ENCODE measurements at regions not wholly inside any gene's neighbourhood (a gene's known extent, or its start where the extent isn't known, plus 50 kb on each side); places are given as distances from the start of the nearest gene placed in this dataset.

DNA sequence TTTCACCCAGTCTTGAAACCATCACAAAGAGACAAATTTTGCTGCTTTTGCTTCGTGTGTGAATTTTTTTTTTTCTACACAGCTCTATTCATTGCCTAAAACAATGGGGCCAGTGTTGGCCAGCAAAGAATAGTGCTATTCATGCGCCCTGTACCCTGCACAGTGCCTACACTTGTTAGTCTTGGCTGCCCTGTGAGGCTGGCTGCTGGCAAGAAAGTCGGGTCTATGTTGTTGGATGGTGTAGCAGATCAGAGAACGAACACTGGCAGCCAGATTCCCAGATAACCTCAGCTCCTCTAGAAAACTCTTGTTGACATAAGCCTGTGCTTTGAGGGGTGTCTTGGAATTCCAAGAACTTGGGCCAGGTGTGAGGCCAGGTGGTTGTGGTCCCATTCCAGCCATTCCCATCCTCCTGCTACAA lies 455.7 kb upstream of the TCF4 start:
- no peaks in the 10 kb centered on the region for H3K9me3 ChIP-seq (ENCODE audit: control insufficient read depth, insufficient read depth, low read depth, low read length)
- ChIA-PET POLR2A (no interaction called here), CTCF (no interaction called here)
- no peak overlapping the region for H3K4me3 ChIP-seq (ENCODE audit: low read depth, low read length)
- TF ChIP-seq ZNF175 (tag by site-specific recombination; IDR thresholded peaks at IDR 0.05) (no peak), ZNF202 (tag by site-specific recombination; IDR thresholded peaks at IDR 0.05; ENCODE audit: borderline replicate concordance) (no peak), ZNF596 (tag by site-specific recombination; IDR thresholded peaks at IDR 0.05) (no peak), ZNF585B (tag by site-specific recombination; IDR thresholded peaks at IDR 0.05) (no peak), ZNF639 (tag by site-specific recombination; IDR thresholded peaks at IDR 0.05) (no peak), ZNF555 (tag by site-specific recombination; conservative IDR thresholded peaks at IDR 0.05) (no peak), ZNF155 (tag by site-specific recombination; IDR thresholded peaks at IDR 0.05) (no peak), ZFHX2 (tag by site-specific recombination; conservative IDR thresholded peaks at IDR 0.05) (no peak), ZNF423 (tag by site-specific recombination; IDR thresholded peaks at IDR 0.05) (no peak), GLI4 (tag by site-specific recombination; IDR thresholded peaks at IDR 0.05) (no peak)
- TF ChIP-seq, protein P1, sequence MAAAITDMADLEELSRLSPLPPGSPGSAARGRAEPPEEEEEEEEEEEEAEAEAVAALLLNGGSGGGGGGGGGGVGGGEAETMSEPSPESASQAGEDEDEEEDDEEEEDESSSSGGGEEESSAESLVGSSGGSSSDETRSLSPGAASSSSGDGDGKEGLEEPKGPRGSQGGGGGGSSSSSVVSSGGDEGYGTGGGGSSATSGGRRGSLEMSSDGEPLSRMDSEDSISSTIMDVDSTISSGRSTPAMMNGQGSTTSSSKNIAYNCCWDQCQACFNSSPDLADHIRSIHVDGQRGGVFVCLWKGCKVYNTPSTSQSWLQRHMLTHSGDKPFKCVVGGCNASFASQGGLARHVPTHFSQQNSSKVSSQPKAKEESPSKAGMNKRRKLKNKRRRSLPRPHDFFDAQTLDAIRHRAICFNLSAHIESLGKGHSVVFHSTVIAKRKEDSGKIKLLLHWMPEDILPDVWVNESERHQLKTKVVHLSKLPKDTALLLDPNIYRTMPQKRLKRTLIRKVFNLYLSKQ (tag by site-specific recombination; IDR thresholded peaks at IDR 0.05; ENCODE audit: borderline replicate concordance) = no peak
- TF ChIP-seq, protein P2, sequence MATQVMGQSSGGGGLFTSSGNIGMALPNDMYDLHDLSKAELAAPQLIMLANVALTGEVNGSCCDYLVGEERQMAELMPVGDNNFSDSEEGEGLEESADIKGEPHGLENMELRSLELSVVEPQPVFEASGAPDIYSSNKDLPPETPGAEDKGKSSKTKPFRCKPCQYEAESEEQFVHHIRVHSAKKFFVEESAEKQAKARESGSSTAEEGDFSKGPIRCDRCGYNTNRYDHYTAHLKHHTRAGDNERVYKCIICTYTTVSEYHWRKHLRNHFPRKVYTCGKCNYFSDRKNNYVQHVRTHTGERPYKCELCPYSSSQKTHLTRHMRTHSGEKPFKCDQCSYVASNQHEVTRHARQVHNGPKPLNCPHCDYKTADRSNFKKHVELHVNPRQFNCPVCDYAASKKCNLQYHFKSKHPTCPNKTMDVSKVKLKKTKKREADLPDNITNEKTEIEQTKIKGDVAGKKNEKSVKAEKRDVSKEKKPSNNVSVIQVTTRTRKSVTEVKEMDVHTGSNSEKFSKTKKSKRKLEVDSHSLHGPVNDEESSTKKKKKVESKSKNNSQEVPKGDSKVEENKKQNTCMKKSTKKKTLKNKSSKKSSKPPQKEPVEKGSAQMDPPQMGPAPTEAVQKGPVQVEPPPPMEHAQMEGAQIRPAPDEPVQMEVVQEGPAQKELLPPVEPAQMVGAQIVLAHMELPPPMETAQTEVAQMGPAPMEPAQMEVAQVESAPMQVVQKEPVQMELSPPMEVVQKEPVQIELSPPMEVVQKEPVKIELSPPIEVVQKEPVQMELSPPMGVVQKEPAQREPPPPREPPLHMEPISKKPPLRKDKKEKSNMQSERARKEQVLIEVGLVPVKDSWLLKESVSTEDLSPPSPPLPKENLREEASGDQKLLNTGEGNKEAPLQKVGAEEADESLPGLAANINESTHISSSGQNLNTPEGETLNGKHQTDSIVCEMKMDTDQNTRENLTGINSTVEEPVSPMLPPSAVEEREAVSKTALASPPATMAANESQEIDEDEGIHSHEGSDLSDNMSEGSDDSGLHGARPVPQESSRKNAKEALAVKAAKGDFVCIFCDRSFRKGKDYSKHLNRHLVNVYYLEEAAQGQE (tag by site-specific recombination; IDR thresholded peaks at IDR 0.05) = no peak
- no peaks in the 10 kb centered on the region for H3K4me1 ChIP-seq (ENCODE audit: control insufficient read depth, insufficient read depth, low read length)
- H3K27ac ChIP-seq (ENCODE audit: extremely low read depth, low read depth, low read length) = no peak overlapping the region
- no peaks in the 10 kb centered on the region for H3K36me3 ChIP-seq (ENCODE audit: control insufficient read depth in 2 of 2, insufficient read depth in 1 of 2, low read length in 2 of 2)

DNA sequence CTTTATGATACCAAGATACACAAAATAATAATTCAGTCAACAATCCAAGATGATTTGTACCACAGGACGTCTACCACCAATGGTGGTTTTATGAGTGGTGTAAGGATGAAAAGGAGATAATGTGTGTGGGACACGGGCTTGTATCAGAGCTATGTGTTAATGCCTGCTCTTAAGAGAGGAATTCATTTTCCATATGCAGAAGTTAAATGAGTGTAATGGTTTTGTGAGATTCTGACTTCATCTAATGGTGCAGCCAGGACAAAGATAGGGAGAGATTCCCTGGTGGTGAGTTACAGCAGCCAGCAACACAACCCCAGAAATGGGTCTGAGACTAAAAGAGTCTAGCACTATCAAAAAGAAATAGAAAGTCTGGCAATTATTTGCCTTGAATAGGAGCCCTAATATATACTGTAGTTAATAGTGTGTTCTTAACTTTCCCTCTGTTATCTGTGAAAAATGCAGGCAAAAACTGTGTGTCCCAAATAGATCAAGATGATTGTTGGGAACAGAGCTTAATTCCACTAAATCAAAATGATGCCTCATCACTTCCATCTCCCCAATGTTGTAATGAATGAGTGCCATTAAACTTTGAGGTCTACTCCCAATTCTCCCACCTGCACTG lies 455.0 kb upstream of the TCF4 start:
- ChIA-PET POLR2A (no interaction called here), CTCF (no interaction called here)
- H3K4me1 ChIP-seq (ENCODE audit: control insufficient read depth, insufficient read depth, low read length) = no peaks in the 10 kb centered on the region
- H3K4me3 ChIP-seq (ENCODE audit: low read depth, low read length) = no peak overlapping the region
- H3K36me3 ChIP-seq (ENCODE audit: control insufficient read depth in 2 of 2, insufficient read depth in 1 of 2, low read length in 2 of 2) = no peaks in the 10 kb centered on the region
- H3K9me3 ChIP-seq (ENCODE audit: control insufficient read depth, insufficient read depth, low read depth, low read length) = no peaks in the 10 kb centered on the region
- TF ChIP-seq ZNF837 (tag by site-specific recombination; IDR thresholded peaks at IDR 0.05) (no peak), ZNF558 (tag by site-specific recombination; IDR thresholded peaks at IDR 0.05) (no peak), ZNF423 (tag by site-specific recombination; IDR thresholded peaks at IDR 0.05) (no peak), ZNF155 (tag by site-specific recombination; IDR thresholded peaks at IDR 0.05) (no peak), ZNF280C (tag by site-specific recombination; IDR thresholded peaks at IDR 0.05) (no peak), SP2 (tag by site-specific recombination; IDR thresholded peaks at IDR 0.05) (no peak), ZNF639 (tag by site-specific recombination; IDR thresholded peaks at IDR 0.05) (no peak), ZNF626 (tag by site-specific recombination; IDR thresholded peaks at IDR 0.05) (no peak), ZNF501 (tag by site-specific recombination; IDR thresholded peaks at IDR 0.05) (no peak), ZSCAN16 (tag by site-specific recombination; IDR thresholded peaks at IDR 0.05) (no peak)
- no peak overlapping the region for H3K27ac ChIP-seq (ENCODE audit: extremely low read depth, low read depth, low read length)
